ENCODE measurements at regions not wholly inside any gene's neighbourhood (a gene's known extent, or its start where the extent isn't known, plus 50 kb on each side); places are given as distances from the start of the nearest gene placed in this dataset.
"Not testable (repeated sequence)": the region's sequence is repeated elsewhere in the genome, so short reads cannot be mapped to it uniquely, and the experiment has no call there.

DNA sequence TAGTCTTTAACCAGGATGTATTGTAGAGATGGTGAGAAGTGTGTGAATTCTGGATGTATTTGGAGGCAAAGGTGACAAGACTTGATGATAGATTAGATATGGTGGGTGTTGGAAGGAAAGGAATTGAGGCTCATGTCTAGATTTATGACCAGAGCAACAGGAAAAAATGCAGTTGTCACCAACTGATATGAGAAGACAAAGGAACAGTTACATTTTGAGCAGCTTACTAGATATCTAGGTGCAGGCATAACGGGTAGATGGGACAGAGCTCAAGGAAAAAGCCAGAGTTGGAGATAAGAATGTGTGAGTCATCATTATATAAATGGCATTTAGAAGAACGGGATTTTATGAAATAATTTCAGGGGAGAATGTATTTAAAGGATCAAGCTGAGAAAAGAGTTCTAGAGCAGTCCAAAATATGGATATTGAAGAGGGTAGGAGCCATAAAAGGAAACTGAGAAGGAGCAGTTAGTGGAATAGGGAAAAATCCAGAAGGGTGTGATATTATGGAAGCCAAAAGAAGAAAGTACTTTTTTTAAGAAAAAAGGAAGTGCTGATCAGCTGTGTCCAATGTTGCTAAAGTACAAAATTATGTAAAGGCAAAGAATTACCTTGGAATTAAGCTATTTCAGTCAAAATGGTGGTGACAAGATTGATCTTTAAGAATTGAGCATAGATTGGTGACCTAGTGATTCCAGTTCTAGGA, 262.5 kb downstream of the CGGBP1 start:
- intact Hi-C loops (cut with micrococcal nuclease), result loop anchor here (10.0 kb wide), 1 partner anchor 501 kb away; no protein-coding TSS in a partner anchor

DNA sequence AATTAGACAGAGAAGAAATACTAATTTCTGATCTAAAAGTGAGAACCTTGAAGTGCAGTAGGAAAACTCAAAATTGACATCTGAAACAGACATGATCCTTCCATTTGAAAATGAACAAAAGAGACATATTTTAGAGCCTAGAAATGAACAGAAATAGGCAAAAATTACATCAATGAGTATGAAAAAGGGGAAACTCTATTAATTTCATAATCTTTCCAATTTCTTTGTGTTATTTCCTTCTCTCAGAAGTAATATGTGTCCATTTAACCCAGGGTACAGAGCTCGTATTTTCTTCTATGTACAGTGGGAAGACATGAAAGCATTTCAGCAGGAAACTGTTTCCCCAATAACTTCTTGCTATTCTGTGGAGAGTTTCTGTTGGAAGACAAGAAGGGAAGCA, 263.1 kb downstream of the CGGBP1 start:
- intact Hi-C loops (cut with micrococcal nuclease), result loop anchor here (10.0 kb wide), 1 partner anchor 501 kb away; no protein-coding TSS in a partner anchor

DNA sequence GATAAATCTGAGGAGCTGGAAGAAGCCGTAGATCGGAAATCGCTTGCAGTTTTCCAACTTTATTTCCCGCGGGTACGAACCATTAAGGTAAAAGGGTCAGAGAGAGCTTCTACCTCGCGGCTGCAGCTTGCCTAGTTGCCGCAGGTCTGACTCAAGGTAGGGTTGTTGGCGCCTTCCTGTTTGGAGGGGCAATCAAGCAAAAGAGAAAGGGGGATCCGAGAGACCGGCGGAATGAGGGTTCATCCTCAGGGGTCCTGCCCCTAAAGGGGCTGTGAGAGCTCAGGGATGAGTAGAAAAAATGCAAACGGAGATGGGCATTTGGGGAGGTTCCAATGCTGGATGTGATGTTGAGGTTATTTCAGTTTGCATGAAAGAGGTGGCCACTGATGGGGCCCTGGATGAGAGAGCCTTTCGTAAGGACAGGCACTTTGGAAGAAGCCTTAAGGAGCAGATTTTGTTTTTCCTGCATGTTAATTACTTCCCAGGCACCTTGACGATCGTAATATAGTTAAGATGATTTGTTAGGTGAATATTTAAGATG, 265.4 kb downstream of the CGGBP1 start:
- intact Hi-C loops (cut with micrococcal nuclease), result loop anchor here (10.0 kb wide), 1 partner anchor 499 kb away; no protein-coding TSS in a partner anchor

DNA sequence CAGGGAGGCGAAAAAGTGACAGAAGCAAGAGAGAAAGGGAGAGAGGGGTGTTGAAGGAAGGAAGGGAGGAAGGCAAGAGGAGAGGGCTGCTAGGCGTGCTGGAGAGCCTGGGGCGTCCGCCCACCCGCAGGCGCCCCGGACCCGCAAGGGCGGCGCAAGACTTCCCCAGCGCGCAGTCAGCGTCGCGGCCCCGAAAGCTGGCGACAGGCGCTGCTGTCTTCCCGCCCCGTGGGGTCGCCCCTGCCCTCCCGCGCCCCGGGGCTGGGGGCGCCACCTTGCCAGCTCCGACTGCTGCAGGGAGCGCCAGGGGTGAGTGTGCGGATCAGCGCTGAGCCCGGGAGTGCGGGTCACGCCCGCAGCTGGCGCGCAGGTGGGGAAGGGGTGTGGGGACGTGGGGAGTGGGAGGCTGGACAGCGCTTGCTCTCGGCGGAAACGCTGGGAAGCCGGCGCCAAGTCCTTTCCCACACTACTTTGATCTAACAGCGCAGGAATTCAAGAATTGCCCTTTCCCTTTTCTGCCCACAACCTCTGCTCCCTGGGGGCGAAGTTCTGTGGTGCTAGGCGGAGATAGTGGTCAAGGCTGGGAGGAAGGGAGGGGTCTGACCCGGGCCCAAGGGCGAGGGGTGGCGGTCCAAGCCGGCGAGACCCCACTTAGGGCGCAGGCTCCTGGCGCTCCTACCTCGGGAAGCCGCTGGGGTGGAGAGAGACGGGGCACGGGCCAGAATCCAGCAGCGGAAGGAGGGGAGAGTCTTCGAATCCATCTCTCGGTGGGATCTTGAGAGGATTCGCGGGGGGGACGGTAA, 266.1 kb downstream of the CGGBP1 start, which contains the start of gene HTR1F:
HTR1F (plus strand) TSS at position 173 of the 803 bp plus-strand sequence.
- intact Hi-C loops (cut with micrococcal nuclease), result loop anchor here (10.0 kb wide), 1 partner anchor 498 kb away; no protein-coding TSS in a partner anchor

DNA sequence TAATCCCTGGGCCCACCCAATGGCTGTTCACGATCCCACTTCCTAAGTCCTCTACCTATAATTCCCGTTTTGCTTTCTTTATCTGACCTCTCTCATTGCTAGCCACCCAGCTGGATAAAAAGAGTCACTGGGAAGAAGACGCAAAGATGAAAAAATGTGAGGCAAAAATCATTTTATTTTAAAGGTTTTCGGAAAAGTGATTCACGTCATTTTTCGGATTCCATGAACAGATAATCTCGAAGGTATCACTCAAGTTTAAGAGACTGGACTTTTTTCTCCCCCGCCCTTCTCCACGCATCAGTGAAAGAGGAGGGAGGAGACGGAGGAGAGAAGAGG, 266.6 kb downstream of the CGGBP1 start:
- intact Hi-C loops (cut with micrococcal nuclease), result loop anchor here (10.0 kb wide), 1 partner anchor 497 kb away; no protein-coding TSS in a partner anchor

DNA sequence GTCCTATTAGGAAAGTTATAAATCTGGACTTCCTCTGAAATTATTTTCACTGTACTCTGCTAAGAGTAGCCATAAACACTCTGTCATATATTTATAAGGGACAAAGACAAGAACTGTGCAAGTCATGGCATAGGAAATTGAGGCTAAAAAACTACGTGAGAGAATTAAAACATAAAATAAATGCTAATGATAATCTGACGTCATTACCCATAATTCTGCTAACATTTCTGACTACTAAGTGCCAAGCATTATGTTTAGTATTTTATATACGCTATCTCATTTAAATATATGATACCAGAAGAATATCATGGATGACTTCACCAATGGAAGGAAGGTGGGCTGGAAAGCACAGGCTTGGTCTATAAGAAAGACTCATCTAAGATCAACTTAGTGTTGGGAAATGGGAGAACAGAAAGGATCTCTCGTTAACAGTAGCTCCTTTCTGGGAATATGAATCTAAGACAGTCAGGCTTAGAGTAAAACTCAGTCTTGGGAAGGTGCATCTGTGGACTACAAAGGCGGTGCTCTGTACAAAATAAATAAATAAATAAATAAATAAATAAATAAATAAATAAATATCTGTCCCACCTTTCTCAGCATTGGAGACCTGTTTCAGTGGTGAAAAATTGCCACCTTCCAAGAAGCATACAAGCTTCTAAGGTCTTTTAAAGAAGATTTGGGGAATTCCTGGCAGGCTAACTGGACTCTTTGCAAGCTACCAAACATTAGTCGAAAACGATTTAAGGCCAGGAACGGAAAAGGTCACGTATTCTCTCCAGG, 267.4 kb downstream of the CGGBP1 start:
- intact Hi-C loops (cut with micrococcal nuclease), result loop anchor here (10.0 kb wide), 1 partner anchor 497 kb away; no protein-coding TSS in a partner anchor

DNA sequence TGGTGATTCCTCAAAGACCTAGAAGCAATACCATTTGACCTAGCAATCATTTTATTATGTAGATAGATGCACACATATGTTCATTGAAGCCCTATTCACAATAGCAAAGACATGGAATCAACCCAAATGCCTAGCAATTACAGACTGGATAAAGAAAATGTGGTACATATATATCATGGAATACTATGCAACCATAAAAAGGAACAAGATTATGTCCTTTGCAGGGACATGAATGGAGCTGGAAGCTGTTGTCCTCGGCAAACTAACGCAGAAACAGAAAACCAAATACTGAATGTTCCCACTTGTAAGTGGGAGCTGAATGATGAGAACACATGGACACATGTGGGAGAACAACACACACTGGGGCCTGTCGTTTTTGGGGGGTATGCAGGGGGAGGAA, 269.8 kb downstream of the CGGBP1 start:
- intact Hi-C loops (cut with micrococcal nuclease), result not testable (repeated sequence)

DNA sequence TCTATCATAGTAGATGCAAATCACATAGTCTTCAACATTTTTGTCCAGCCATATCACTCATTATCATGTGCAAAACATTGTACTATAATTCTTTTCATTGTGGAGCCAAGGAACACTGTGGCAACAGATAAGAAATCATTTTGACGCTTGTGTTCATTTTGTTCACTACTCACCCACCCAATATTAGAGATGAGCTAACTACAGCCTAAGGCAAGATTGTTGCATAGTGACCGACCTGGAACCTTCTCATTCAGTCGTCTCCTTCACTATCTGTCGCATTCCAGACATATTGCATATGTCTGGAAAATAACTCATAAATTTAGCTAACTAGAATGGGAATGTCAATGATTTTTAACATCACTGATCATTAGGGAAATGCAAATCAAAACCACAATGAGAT, 270.3 kb downstream of the CGGBP1 start:
- intact Hi-C loops (cut with micrococcal nuclease), result no loop called here

DNA sequence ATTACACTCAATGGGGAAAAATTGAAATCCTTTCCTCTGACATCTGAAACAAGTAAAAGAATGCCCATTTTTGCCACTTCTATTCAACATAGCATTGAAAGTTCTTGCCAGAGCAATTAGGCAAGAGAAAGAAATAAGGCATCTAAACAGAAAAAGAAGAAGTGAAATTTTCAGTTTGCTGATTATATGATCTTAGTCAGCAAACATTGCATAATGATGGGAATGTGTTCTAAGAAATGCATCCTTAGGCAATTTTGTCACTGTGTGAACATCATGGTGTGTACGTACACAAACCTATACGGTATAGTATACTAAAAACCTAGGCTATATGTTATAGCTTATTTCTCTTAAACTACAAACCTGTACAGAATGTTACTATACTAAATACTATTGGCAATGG, 278.0 kb downstream of the CGGBP1 start:
- intact Hi-C loops (cut with micrococcal nuclease), result no loop called here

DNA sequence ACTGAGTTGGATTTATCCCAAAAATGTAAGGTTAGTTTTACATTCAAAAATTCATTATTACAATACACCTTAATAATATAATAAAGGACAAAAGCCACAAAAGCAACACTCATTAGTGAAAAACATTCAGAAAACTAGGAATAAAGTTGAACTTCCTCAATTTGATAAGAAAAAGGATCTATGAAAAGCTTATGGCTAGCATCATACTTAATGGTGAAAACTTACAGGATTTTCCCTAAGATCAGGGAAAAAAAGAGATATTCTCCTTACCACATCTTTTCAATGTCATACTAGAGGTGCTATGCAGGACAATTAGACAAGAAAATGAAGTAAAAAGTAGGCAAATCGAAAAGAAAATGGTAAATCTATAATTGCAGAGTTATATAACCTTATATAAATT, 279.9 kb downstream of the CGGBP1 start:
- intact Hi-C loops (cut with micrococcal nuclease), result no loop called here

DNA sequence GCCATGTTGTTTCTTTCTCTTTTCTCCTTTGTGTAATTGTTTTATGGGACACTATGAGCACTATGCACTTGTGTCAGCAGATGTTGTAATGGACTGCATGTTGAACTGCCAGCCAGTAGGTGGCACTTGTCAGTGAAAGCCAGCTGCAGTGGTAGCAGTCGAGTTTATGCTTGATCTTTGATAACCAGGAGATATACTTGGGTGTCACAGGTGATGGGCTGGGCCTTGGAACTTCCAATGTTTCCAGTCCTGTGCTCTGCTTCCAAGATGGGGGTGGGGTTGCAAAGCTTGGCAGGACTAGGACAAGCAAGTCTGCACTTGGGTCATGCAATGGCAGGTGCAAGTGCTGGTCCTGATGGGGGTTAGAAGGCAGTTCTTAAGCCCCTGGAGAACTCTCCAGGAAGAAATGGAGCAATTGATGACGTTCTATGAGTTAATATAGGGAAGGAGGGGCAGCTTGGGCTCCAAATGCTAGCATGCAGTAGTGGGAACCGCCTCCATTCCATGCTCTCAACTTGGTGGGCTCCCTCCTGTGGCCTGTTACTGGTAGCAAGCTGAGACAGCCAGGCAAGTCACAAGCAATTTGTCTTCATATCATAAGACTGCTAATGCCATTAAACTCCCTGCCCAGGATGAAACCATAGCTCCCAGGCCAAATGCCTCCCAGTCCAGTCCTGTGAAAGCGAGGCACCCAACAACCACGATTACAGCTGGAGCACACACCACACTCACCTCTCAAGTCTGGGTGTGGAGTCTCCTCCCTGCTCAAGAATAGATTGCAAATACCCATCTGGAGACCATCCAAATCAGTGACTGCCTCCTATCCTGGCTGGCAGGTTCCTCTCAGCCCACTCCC, 287.2 kb downstream of the CGGBP1 start:
- intact Hi-C loops (cut with micrococcal nuclease), result loop anchor here (1.0 kb wide), 5 partner anchors 232 to 421 kb away; partner anchors contain the start of genes CGGBP1 and ZNF654

DNA sequence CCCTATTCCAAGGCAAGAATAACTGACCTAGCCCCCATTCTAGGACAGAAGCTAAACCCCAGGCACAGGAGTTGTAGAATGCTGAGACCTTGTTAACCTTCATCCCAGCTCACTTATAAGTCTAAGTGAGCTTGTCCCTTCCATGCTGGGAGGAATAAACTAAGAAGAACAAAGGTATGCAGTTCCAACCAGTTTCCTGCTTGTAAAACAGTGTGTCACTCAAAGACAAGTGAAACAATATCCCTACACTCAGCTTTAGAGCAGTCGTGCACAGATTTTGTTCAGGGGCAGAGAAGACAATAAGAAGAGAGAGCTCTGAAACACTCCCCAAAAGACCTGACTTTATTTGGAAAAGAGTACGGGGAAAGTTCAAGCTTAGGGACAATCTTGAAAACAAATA, 292.1 kb downstream of the CGGBP1 start:
- intact Hi-C loops (cut with micrococcal nuclease), result no loop called here

DNA sequence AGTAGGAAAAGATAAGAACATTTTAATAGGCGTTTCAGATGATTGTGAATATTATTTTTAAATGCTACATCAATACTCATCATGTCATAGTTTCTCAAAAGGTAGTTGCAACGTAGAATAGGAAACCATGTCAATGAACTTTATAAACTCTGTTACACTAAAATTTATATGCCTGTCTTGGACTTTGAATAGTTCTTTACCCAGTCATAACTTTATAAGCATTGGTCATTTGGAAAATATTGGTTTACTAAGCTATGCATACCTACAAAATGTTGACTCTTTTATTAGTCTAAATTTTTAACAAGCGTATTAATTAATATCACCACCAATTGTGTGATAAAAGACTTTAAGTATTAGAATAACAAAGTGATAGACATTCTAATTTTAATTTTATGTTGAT, 293.5 kb downstream of the CGGBP1 start:
- intact Hi-C loops (cut with micrococcal nuclease), result no loop called here

DNA sequence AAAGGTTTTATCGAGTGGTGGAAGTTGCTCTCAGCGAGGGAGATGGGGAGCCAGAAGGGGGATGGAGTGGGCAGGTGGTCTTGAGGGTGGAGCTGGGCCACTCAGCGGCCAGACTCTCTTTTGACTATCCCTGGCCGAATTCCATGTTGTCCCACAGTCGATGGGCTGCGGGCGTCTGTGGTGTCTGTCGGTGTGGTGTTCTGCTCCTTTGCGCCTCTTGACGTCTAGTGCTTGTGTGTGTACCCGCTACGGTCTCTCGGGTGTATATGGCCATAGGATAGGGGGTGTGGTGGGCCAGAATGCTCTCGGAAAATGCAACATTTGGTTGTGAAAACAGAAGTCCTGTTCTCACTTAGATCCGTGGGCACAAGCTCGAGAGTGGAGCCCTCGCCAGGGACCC, 297.0 kb downstream of the CGGBP1 start:
- intact Hi-C loops (cut with micrococcal nuclease), result no loop called here

DNA sequence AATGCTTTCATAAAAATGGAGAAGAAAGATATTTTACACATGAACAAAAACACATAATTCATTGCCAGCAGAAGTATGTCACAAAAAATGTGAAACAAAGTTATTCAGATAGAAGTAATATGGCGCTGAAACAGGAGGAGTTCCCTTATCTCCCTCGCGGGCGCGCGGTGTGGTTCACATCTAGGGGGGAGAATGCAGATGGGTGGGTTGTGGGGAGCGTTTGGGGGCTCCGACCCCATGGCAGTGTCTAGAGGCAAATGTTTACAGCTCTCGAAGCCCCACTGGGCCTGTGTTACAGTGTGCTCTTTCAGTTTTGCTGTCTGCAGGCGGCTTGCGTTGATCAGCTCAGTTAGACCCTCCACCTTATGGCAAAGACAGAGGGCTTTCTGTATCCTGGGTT, 297.5 kb downstream of the CGGBP1 start:
- intact Hi-C loops (cut with micrococcal nuclease), result no loop called here

DNA sequence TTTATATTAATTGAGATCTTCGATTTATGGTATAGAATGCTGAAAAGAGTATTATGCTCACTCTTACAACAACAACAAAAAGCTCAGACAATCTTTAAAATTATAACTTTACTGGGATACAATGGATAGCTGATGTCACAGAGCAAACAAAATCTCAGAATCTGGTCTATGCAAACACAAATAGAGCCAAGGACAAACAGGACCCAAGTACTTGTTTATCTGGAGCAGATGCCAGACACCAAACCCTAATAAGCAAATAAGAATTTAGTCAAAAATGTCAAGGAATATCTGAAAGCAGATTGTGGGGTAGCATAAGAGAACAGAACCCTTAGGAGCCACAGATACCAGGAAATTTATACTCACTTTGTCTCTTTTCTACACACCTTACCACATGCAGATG, 302.2 kb downstream of the CGGBP1 start:
- intact Hi-C loops (cut with micrococcal nuclease), result no loop called here

DNA sequence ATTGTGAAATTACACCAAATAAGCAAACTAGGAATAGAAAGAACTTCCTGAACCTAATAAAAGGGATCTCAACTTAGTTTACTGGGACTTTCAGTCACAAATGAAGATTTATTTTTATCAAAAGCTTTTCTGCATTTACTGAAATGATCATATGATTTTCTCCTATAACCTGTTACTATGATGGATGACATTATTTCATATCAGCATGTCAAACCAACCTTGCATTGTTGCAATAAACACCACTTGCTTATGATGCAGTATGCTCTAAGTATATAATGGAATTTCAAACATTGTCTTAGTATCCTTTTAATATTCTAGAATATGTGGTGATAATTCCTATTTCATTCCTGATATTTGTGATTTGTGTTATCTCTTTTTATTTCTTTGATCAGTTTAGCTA, 303.0 kb downstream of the CGGBP1 start:
- intact Hi-C loops (cut with micrococcal nuclease), result no loop called here

DNA sequence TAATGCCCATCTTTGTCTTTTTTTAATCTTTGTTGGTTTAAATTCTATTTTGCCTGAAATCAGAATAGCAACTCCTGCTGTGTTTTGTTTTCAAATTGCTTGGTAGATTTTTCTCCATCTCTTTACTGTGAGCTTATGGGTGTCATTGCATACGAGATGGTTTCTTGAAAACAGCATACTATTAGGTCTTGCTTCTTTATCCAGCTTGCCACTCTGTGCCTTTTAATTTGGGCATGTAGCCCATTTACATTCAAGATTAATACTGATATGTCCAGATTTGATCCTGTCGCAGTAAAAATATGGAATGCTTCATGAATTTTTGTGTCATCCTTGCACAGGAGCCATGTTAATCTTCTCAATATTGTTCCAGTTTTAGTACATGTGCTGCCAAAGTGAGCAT, 316.6 kb downstream of the CGGBP1 start:
- intact Hi-C loops (cut with micrococcal nuclease), result no loop called here

DNA sequence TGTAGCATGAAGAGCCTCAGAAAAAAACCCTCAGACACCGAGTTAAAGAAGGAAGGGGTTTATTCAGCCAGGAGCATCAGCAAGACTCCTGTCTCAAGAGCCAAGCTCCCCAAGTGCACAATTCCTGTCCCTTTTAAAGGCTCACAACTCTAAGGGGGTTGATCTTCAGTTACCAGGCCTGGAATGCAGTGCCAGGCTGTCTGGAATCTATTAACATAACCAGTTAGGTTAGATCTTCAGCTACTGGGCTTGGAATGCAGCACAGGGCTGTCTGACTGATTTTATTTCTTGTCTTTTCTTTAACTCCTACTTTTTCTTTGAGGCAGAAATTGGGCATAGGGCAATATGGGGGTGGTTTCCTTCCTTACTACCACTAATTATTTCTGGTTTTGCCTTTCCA, 317.9 kb downstream of the CGGBP1 start:
- intact Hi-C loops (cut with micrococcal nuclease), result not testable (repeated sequence)

DNA sequence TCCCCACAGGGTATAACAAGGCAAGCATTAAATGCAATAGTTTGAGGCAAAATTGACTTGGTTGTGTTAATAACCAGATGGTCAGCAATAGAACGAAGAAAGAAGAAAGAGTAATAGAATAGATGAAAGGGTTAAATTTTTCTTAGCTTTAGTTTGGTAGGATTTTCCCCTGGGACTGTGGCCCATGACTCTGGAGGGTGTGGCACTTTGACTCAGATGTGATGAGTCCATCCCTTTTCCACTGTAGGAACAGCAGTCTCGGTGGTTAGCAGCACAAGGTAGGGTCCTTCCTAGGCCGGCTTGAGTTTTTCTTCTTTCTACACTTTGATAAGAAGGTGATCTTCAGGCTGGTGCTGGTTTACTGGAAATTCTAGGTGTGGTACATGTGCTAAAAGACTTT, 321.0 kb downstream of the CGGBP1 start:
- intact Hi-C loops (cut with micrococcal nuclease), result not testable (repeated sequence)

Data from T-helper 1 cell treated with Interleukin-12 subunit alpha and Interleukin-12 subunit beta and Interleukin-4 antibody, amounts not matched to agents 30 ng/mL and 1 ng/mL, for 36 hours (primary cell).